ENCODE measurements at regions not wholly inside any gene's neighbourhood (a gene's known extent, or its start where the extent isn't known, plus 50 kb on each side); places are given as distances from the start of the nearest gene placed in this dataset.

DNA sequence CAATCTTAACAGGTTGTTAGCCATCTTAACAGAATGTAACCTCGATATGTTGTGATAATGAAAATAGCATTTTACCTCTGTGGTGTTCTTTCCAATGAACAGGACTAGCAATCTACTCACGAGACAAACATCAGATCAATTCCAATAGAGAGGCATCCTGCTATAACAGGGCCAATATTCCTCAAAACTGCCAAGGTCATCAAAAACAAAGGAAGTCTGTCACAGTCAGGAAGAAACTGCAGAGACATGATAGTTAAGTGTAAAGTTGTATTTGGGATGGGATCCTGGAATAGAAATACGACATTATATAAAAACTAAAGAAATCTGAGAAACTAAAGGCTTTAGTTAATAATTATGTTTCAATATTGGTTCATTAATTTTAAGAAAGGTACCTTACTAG, 588.9 kb upstream of the NETO1 start:
- no peak overlapping the region for H3K4me3 ChIP-seq
- no peak for DNase-seq (ENCODE audit: extremely low spot score)
- no peaks in the 10 kb centered on the region for H3K36me3 ChIP-seq
- TF ChIP-seq POLR2AphosphoS5 (IDR thresholded peaks at IDR 0.05) (no peak), POLR2A (IDR thresholded peaks at IDR 0.05; ENCODE audit: low read depth) (no peak), EP300 (IDR thresholded peaks at IDR 0.05) (no peak)
- TF ChIP-seq, protein P1, sequence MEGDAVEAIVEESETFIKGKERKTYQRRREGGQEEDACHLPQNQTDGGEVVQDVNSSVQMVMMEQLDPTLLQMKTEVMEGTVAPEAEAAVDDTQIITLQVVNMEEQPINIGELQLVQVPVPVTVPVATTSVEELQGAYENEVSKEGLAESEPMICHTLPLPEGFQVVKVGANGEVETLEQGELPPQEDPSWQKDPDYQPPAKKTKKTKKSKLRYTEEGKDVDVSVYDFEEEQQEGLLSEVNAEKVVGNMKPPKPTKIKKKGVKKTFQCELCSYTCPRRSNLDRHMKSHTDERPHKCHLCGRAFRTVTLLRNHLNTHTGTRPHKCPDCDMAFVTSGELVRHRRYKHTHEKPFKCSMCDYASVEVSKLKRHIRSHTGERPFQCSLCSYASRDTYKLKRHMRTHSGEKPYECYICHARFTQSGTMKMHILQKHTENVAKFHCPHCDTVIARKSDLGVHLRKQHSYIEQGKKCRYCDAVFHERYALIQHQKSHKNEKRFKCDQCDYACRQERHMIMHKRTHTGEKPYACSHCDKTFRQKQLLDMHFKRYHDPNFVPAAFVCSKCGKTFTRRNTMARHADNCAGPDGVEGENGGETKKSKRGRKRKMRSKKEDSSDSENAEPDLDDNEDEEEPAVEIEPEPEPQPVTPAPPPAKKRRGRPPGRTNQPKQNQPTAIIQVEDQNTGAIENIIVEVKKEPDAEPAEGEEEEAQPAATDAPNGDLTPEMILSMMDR (IDR thresholded peaks at IDR 0.05) = no peak
- WGBS = 69% methylated on average over 2 of the region's 3 CpGs
- no peaks in the 10 kb centered on the region for H3K4me1 ChIP-seq
- H3K27me3 ChIP-seq = no peaks in the 10 kb centered on the region
- H3K9me3 ChIP-seq = no peaks in the 10 kb centered on the region
- intact Hi-C loops (cut with DNase I) = no loop called here
- H3K27ac ChIP-seq (replicated peaks in 1 of 4) = no peak overlapping the region

DNA sequence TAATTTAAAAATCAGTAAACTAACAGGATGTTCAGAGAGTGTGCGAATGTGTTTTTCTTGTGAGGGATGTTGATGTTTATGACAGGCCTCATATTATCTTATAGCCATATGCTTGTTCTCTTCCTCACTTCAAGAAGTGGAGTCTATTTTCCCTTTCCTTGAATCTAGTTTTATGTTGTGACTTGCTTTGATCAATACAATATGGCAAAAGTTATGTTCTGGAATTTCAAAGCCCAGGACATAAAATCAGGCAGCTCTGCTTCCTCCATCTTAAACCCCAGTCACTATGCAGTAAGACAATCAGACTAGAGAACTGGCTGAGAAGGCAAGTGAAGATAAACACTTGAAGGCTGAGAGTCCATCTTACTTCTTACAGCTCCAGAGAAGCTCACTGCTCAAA, 585.1 kb upstream of the NETO1 start:
- no peaks in the 10 kb centered on the region for H3K36me3 ChIP-seq
- H3K27ac ChIP-seq (replicated peaks in 1 of 4) = no peak overlapping the region
- DNase-seq (ENCODE audit: extremely low spot score) = no peak
- peaks cover 0 to under 1% (median 0%) of the 10 kb centered on the region in 4 donors for H3K9me3 ChIP-seq
- no peak overlapping the region for H3K4me3 ChIP-seq
- WGBS = 95% methylated on average over 1 of the region's 1 CpG
- no peaks in the 10 kb centered on the region for H3K27me3 ChIP-seq
- intact Hi-C loops (cut with DNase I) = no loop called here
- H3K4me1 ChIP-seq = no peaks in the 10 kb centered on the region
- TF ChIP-seq EP300 (IDR thresholded peaks at IDR 0.05) (no peak), POLR2AphosphoS5 (IDR thresholded peaks at IDR 0.05) (no peak), POLR2A (IDR thresholded peaks at IDR 0.05; ENCODE audit: low read depth) (no peak)
- TF ChIP-seq, protein P1 (IDR thresholded peaks at IDR 0.05) = no peak

DNA sequence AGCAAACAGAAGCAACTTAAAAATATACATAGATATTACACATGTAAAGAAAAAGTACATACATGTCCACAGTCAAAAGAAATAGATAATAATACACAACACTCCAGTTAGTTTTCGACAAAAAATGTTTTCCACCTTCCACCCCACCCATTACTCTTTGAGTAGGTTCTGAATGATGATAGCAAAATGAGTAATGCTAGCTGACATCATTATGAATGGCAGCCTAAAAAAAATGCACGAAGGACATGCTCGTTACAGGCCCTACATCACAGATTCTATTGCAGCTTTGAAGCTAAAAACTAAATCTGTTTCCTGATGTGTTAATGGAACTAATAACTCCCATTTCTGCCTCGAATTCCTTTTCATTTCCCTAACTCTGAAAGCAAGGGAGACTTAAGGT, 578.7 kb upstream of the NETO1 start:
- no peaks in the 10 kb centered on the region for H3K4me1 ChIP-seq
- H3K27ac ChIP-seq (replicated peaks in 1 of 4) = no peak overlapping the region
- H3K27me3 ChIP-seq = no peaks in the 10 kb centered on the region
- H3K4me3 ChIP-seq = no peak overlapping the region
- TF ChIP-seq, protein P1 (IDR thresholded peaks at IDR 0.05) = no peak
- TF ChIP-seq EP300 (IDR thresholded peaks at IDR 0.05) (no peak), POLR2A (IDR thresholded peaks at IDR 0.05; ENCODE audit: low read depth) (no peak), POLR2AphosphoS5 (IDR thresholded peaks at IDR 0.05) (no peak)
- DNase-seq (ENCODE audit: extremely low spot score) = no peak
- 75% methylated on average over 4 of the region's 4 CpGs for WGBS
- peaks cover 0 to 4% (median 0%) of the 10 kb centered on the region in 4 donors for H3K9me3 ChIP-seq
- H3K36me3 ChIP-seq = no peaks in the 10 kb centered on the region
- intact Hi-C loops (cut with DNase I) = no loop called here

DNA sequence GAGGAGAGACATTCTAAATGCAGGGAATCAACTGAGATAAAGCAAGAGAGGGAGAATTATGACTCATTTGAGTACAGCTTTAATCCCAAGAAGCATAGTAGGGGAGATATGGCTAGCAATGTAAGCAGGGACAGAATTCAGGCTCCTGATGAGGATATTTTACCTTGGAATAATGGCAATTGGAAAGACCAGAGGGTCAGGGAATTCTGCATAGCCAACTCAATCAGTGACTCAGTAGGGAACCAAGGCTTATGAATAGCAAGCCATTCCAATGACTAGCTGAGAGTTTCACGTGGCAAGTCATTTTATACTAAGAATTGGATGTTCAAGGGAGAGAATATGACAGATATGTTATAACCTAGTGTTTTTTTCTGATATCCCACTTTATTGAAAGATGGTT, 563.8 kb upstream of the NETO1 start:
- Histone ChIP-seq H3K9me3 (no peaks in the 10 kb centered on the region), H3K27ac (replicated peaks in 1 of 4) (no peak overlapping the region), H3K4me3 (no peak overlapping the region), H3K4me1 (no peaks in the 10 kb centered on the region), H3K36me3 (no peaks in the 10 kb centered on the region), H3K27me3 (no peaks in the 10 kb centered on the region)
- WGBS = 38% methylated on average over 1 of the region's 1 CpG
- TF ChIP-seq POLR2AphosphoS5 (IDR thresholded peaks at IDR 0.05) (no peak), EP300 (IDR thresholded peaks at IDR 0.05) (no peak), POLR2A (IDR thresholded peaks at IDR 0.05; ENCODE audit: low read depth) (no peak)
- TF ChIP-seq, protein P1 (IDR thresholded peaks at IDR 0.05) = no peak
- no peak for DNase-seq (ENCODE audit: extremely low spot score)
- intact Hi-C loops (cut with DNase I) = no loop called here

DNA sequence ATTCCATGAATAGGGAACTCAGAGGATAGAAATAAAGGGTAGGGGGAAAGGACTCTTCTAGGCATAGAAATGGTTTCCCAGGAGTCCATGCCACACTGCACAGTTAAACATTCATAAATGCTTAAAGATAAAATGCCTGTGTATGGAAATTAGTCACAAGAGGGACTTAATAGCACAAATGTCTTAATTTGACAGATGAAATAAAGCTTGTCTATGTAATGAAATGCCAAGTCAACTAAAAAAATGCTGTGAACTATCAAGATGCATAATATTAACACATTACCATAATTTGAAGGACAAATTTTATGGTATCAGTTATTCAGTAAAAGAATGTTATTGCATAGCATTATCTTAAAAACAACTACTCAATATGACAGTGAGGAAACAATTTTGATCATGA, 553.2 kb upstream of the NETO1 start:
- intact Hi-C loops (cut with DNase I) = no loop called here
- TF ChIP-seq POLR2AphosphoS5 (IDR thresholded peaks at IDR 0.05) (no peak), EP300 (IDR thresholded peaks at IDR 0.05) (no peak), POLR2A (IDR thresholded peaks at IDR 0.05; ENCODE audit: low read depth) (no peak)
- TF ChIP-seq, protein P1 (IDR thresholded peaks at IDR 0.05) = no peak
- H3K4me3 ChIP-seq = no peak overlapping the region

More for the DNA sequence above, 553.2 kb upstream of the NETO1 start:
- no peaks in the 10 kb centered on the region for H3K27me3 ChIP-seq
- no peaks in the 10 kb centered on the region for H3K4me1 ChIP-seq
- no peak for DNase-seq (ENCODE audit: extremely low spot score)
- peaks cover 0 to 7% (median 2%) of the 10 kb centered on the region in 4 donors for H3K9me3 ChIP-seq
- no peaks in the 10 kb centered on the region for H3K36me3 ChIP-seq
- H3K27ac ChIP-seq (replicated peaks in 1 of 4) = no peak overlapping the region
